Ammon's horn (tissue), 1 donor: ENCODE measurements at regions not wholly inside any gene's neighbourhood (a gene's known extent, or its start where the extent isn't known, plus 50 kb on each side); places are given as distances from the start of the nearest gene placed in this dataset.
"Not testable (repeated sequence)": the region's sequence is repeated elsewhere in the genome, so short reads cannot be mapped to it uniquely, and the experiment has no call there.

Experiments
- DNase-seq: peaks from one replicate; pipeline ENCODE4 v3.0.0-alpha.2; 2016; ENCODE audit warnings: low spot score

- DNase-seq: not testable (repeated sequence)
Measured at GRCh38 chr3:195634426-195635261, 50.9 kb upstream of the APOD start.
